Lower lobe of right lung (tissue), 2 donors: ENCODE measurements at regions not wholly inside any gene's neighbourhood (a gene's known extent, or its start where the extent isn't known, plus 50 kb on each side); places are given as distances from the start of the nearest gene placed in this dataset.

Source experiments
- ATAC-seq, 2 donors: fragments of 200-7000 bp; cut with Tn5 transposase; one replicate each; pipeline ENCODE4 v1.9.1; 2020 to 2022; ENCODE audit warnings: mild to moderate bottlenecking in 2 of 2, moderate library complexity in 2 of 2
- DNase-seq: peaks from one replicate; pipeline ENCODE4 v3.0.0-alpha.2; 2020
- H3K27ac ChIP-seq: fragments of 200-600 bp; one replicate; pipeline ENCODE4 v1.8.0; 2022
- H3K27me3 ChIP-seq: fragments of 200-600 bp; one replicate; pipeline ENCODE4 v1.8.0; 2022; ENCODE audit warnings: low read depth
- H3K36me3 ChIP-seq: fragments of 200-600 bp; one replicate; pipeline ENCODE4 v1.8.0; 2022; ENCODE audit warnings: mild to moderate bottlenecking
- H3K4me1 ChIP-seq: fragments of 200-600 bp; one replicate; pipeline ENCODE4 v1.8.0; 2022
- H3K4me3 ChIP-seq: fragments of 200-600 bp; one replicate; pipeline ENCODE4 v1.8.0; 2022; ENCODE audit warnings: mild to moderate bottlenecking
- H3K9me3 ChIP-seq: fragments of 200-600 bp; one replicate; pipeline ENCODE4 v1.8.0; 2022
- CTCF ChIP-seq: fragments of 200-600 bp; IDR thresholded peaks from one replicate; pipeline ENCODE4 v1.8.0; 2022; ENCODE audit warnings: antibody characterized with exemption, mild to moderate bottlenecking
- intact Hi-C: fragments of 100-400 bp; cut with DNase I; formaldehyde crosslinking; loops from one replicate; pipeline ENCODE4 v1.11.0; 2022
- donor health status: DM: no; HTN: yes; CAD: no; lungs with severe emphysema.

GRCh38 chr7:113561446-113561845, 357.4 kb downstream of the PPP1R3A start:
- DNase-seq (no peak), ATAC-seq (no peak)
- TF ChIP-seq CTCF: no peak
- Histone ChIP-seq H3K9me3 (no peaks in the 10 kb centered on the region), H3K4me1 (no peaks in the 10 kb centered on the region), H3K27me3 (no peaks in the 10 kb centered on the region), H3K36me3 (no peaks in the 10 kb centered on the region), H3K4me3 (no peak overlapping the region), H3K27ac (no peak overlapping the region)
- intact Hi-C loops: no loop called here

GRCh38 chr7:113550966-113551365, 367.8 kb downstream of the PPP1R3A start:
- Histone ChIP-seq H3K9me3 (no peaks in the 10 kb centered on the region), H3K4me3 (no peak overlapping the region), H3K4me1 (no peaks in the 10 kb centered on the region), H3K27me3 (no peaks in the 10 kb centered on the region), H3K36me3 (no peaks in the 10 kb centered on the region), H3K27ac (no peak overlapping the region)
- DNase-seq: no peak
- TF ChIP-seq CTCF: no peak
- intact Hi-C loops: no loop called here
- no peak for ATAC-seq

- H3K9me3 ChIP-seq: no peaks in the 10 kb centered on the region
- DNase-seq: no peak
- intact Hi-C loops: no loop called here
- ATAC-seq: no peak
- H3K36me3 ChIP-seq: no peaks in the 10 kb centered on the region
- no peaks in the 10 kb centered on the region for H3K27me3 ChIP-seq
- H3K4me1 ChIP-seq: no peaks in the 10 kb centered on the region
- H3K4me3 ChIP-seq: no peak overlapping the region
- no peak for TF ChIP-seq CTCF
- H3K27ac ChIP-seq: no peak overlapping the region
Measured at GRCh38 chr7:113548561-113548960, 370.2 kb downstream of the PPP1R3A start.

- H3K9me3 ChIP-seq: no peaks in the 10 kb centered on the region
- DNase-seq (no peak), ATAC-seq (no peak)
- no peaks in the 10 kb centered on the region for H3K36me3 ChIP-seq
- H3K4me1 ChIP-seq: no peaks in the 10 kb centered on the region
- TF ChIP-seq CTCF: no peak
- intact Hi-C loops: no loop called here
- no peaks in the 10 kb centered on the region for H3K27me3 ChIP-seq
- H3K4me3 ChIP-seq: no peak overlapping the region
- no peak overlapping the region for H3K27ac ChIP-seq
Measured at GRCh38 chr7:113548137-113548536, 370.7 kb downstream of the PPP1R3A start.

GRCh38 chr7:113521468-113521867, 397.3 kb downstream of the PPP1R3A start:
- Histone ChIP-seq H3K4me1 (no peaks in the 10 kb centered on the region), H3K36me3 (no peaks in the 10 kb centered on the region), H3K27ac (no peak overlapping the region), H3K9me3 (no peaks in the 10 kb centered on the region), H3K27me3 (no peaks in the 10 kb centered on the region), H3K4me3 (no peak overlapping the region)
- intact Hi-C loops: no loop called here
- no peak for TF ChIP-seq CTCF
- ATAC-seq (no peak), DNase-seq (no peak)

GRCh38 chr7:113519472-113519871, 399.3 kb downstream of the PPP1R3A start:
- Histone ChIP-seq H3K9me3 (no peaks in the 10 kb centered on the region), H3K36me3 (no peaks in the 10 kb centered on the region), H3K27me3 (no peaks in the 10 kb centered on the region), H3K4me1 (no peaks in the 10 kb centered on the region), H3K4me3 (no peak overlapping the region), H3K27ac (no peak overlapping the region)
- ATAC-seq (no peak), DNase-seq (no peak)
- intact Hi-C loops: no loop called here
- no peak for TF ChIP-seq CTCF
